SH-SY5Y (cell line): ENCODE measurements at regions not wholly inside any gene's neighbourhood (a gene's known extent, or its start where the extent isn't known, plus 50 kb on each side); places are given as distances from the start of the nearest gene placed in this dataset.

Experiments used
- GATA2 ChIP-seq: IDR thresholded peaks from 2 replicates; pipeline ENCODE4 v1.6.1; 2011; ENCODE audit warnings: mild to moderate bottlenecking, low read depth, low read length
- GATA3 ChIP-seq: IDR thresholded peaks from 2 replicates; pipeline ENCODE4 v1.6.1; 2011; ENCODE audit warnings: low read depth, mild to moderate bottlenecking, low read length, moderate library complexity

DNA sequence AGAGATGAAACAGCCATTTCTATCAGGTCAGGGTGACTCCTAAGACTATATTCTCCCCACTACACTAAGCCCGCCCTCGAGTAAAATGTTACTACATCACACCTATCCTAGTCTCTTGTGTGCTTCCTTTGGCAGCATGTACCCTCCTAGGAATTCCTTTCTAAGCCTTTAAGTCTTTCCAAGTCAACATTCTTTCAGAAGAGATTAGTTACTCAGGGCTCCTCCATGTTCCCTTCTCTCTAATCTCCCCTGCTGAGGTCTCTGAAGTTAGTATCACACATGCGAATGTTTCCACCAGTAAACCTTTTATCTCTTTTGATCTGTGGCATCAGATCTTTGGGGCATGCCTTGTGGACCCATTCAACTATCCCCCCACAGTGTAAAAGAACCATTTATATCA, 873.7 kb upstream of the FAT3 start:
- TF ChIP-seq GATA2, result no peak
- no peak for TF ChIP-seq GATA3
